HG03135 (cell line): ENCODE measurements at regions not wholly inside any gene's neighbourhood (a gene's known extent, or its start where the extent isn't known, plus 50 kb on each side); places are given as distances from the start of the nearest gene placed in this dataset.
"Not testable (repeated sequence)": the region's sequence is repeated elsewhere in the genome, so short reads cannot be mapped to it uniquely, and the experiment has no call there.

Source experiments
- ATAC-seq: cut with Tn5 transposase; IDR thresholded peaks from one replicate; pipeline ENCODE4 v1.9.1; 2021; ENCODE audit warnings: mild to moderate bottlenecking, moderate library complexity; ENCODE audit not compliant: unreplicated experiment

DNA sequence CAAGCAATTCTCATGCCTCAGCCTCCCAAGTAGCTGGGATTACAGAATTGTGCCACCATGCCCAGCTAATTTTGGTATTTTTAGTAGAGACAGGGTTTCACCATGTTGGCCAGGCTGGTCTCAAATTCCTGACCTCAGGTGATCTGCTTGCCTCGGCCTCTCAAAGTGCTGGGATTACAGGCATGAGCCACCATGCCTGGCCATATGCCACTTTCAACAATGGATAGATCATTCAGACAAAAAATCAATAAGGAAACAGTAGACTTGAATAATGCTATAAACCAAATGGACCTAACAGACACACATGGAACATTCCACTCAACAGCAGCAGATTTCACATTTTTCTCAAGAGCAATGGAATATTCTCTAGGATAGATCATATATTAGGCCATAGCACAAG, 50.5 kb upstream of the RALGPS2 start:
- ATAC-seq: not testable (repeated sequence)
